Astrocyte (in vitro differentiated cells and primary cell): ENCODE measurements at regions not wholly inside any gene's neighbourhood (a gene's known extent, or its start where the extent isn't known, plus 50 kb on each side); places are given as distances from the start of the nearest gene placed in this dataset.
"Not testable (repeated sequence)": the region's sequence is repeated elsewhere in the genome, so short reads cannot be mapped to it uniquely, and the experiment has no call there.

Experiments used
- DNase-seq: peaks from one replicate; pipeline ENCODE4 v3.0.0-alpha.2; 2010; ENCODE audit warnings: low read depth
- FAIRE-seq: peaks from 2 replicates; lab custom pipeline; 2011; peaks lifted over from hg19 to GRCh38; lab: Jason Lieb, UNC
- H2AFZ ChIP-seq: 2 replicates; pipeline ENCODE4 v1.6.0; 2012; ENCODE audit warnings: low read depth, low read length, inconsistent platforms
- H3K27ac ChIP-seq: 2 replicates; pipeline ENCODE4 v1.5.1; 2011; ENCODE audit warnings: low read depth, low read length, inconsistent platforms
- H3K27me3 ChIP-seq: 2 replicates; pipeline ENCODE4 v1.6.0; 2011; ENCODE audit warnings: low read length, inconsistent platforms; ENCODE audit not compliant: insufficient read depth
- H3K36me3 ChIP-seq: 2 replicates; pipeline ENCODE4 v1.5.1; 2011; ENCODE audit warnings: low read length, inconsistent platforms; ENCODE audit not compliant: insufficient read depth
- H3K4me1 ChIP-seq: 2 replicates; pipeline ENCODE4 v1.5.1; 2011; ENCODE audit warnings: low read length, inconsistent platforms; ENCODE audit not compliant: insufficient read depth
- H3K4me2 ChIP-seq: 2 replicates; pipeline ENCODE4 v1.6.0; 2012; ENCODE audit warnings: low read length, inconsistent platforms
- H3K4me3 ChIP-seq: 2 replicates; pipeline ENCODE4 v1.5.1; 2011; ENCODE audit warnings: low read depth, mild to moderate bottlenecking, low read length, inconsistent platforms; ENCODE audit not compliant: insufficient read depth
- H3K79me2 ChIP-seq: 2 replicates; pipeline ENCODE4 v1.6.0; 2012; ENCODE audit warnings: mild to moderate bottlenecking, low read length, inconsistent platforms; ENCODE audit not compliant: insufficient read depth
- H3K9ac ChIP-seq: 2 replicates; pipeline ENCODE4 v1.6.0; 2012; ENCODE audit warnings: mild to moderate bottlenecking, low read length, inconsistent platforms
- H3K9me3 ChIP-seq: 2 replicates; pipeline ENCODE4 v1.5.1; 2012; ENCODE audit warnings: low read depth, mild to moderate bottlenecking, low read length, inconsistent platforms; ENCODE audit not compliant: insufficient read depth
- H4K20me1 ChIP-seq: 2 replicates; pipeline ENCODE4 v1.6.0; 2012; ENCODE audit warnings: low read length, inconsistent platforms; ENCODE audit not compliant: insufficient read depth
- H3K27ac Mint-ChIP-seq: one replicate; pipeline ENCODE4 v1.8.0; 2021; ENCODE audit warnings: mild to moderate bottlenecking, mixed read lengths; ENCODE audit not compliant: unreplicated experiment
- H3K27me3 Mint-ChIP-seq: one replicate; pipeline ENCODE4 v1.8.0; 2021; ENCODE audit warnings: low read depth, mixed read lengths; ENCODE audit not compliant: unreplicated experiment
- H3K36me3 Mint-ChIP-seq: one replicate; pipeline ENCODE4 v1.8.0; 2021; ENCODE audit warnings: low read depth, mixed read lengths; ENCODE audit not compliant: unreplicated experiment
- H3K4me1 Mint-ChIP-seq: one replicate; pipeline ENCODE4 v1.8.0; 2021; ENCODE audit warnings: low read depth, mixed read lengths; ENCODE audit not compliant: unreplicated experiment
- H3K4me3 Mint-ChIP-seq: one replicate; pipeline ENCODE4 v1.8.0; 2021; ENCODE audit warnings: mild to moderate bottlenecking, moderate library complexity, mixed read lengths; ENCODE audit not compliant: unreplicated experiment
- H3K9me3 Mint-ChIP-seq: one replicate; pipeline ENCODE4 v1.8.0; 2021; ENCODE audit warnings: mild to moderate bottlenecking, mixed read lengths; ENCODE audit not compliant: unreplicated experiment

- not testable (repeated sequence) for H3K27me3 Mint-ChIP-seq, H4K20me1 ChIP-seq, H3K27ac Mint-ChIP-seq, H3K4me3 Mint-ChIP-seq, H3K4me3 ChIP-seq, H3K4me2 ChIP-seq, H2AFZ ChIP-seq, H3K27me3 ChIP-seq, FAIRE-seq, H3K27ac ChIP-seq, DNase-seq, H3K9me3 ChIP-seq, H3K36me3 ChIP-seq, H3K79me2 ChIP-seq, H3K4me1 Mint-ChIP-seq, H3K4me1 ChIP-seq, H3K9ac ChIP-seq, H3K9me3 Mint-ChIP-seq, H3K36me3 Mint-ChIP-seq
Observed at GRCh38 chr13:18870557-18870956, 311.1 kb downstream of the TUBA3C start.

DNA sequence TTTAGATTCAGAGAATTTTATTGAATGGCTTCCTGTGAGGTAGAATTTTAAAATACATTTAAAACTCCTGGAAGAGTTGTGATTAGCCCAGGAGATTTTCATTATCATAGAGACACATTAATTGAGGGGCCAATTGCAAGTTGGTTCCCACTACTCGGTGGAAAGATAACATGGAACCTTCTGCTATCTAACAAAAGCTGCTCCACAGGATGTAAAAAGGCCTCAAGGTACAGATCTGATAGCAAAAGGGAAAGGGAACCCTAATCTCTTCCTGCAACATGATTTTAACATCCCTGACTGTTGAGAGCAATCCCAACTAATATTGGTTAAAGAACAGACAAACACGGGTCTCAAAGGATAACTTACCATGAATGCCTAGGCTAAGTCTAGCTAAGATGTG lies 312.3 kb downstream of the TUBA3C start:
- not testable (repeated sequence) for H3K27ac ChIP-seq, H3K9ac ChIP-seq, DNase-seq, H3K4me1 Mint-ChIP-seq, H3K4me3 ChIP-seq, FAIRE-seq, H3K9me3 ChIP-seq, H3K36me3 ChIP-seq, H3K36me3 Mint-ChIP-seq, H3K4me2 ChIP-seq, H3K27me3 ChIP-seq, H3K79me2 ChIP-seq, H4K20me1 ChIP-seq, H3K27ac Mint-ChIP-seq, H3K27me3 Mint-ChIP-seq, H3K4me1 ChIP-seq, H2AFZ ChIP-seq, H3K4me3 Mint-ChIP-seq, H3K9me3 Mint-ChIP-seq

DNA sequence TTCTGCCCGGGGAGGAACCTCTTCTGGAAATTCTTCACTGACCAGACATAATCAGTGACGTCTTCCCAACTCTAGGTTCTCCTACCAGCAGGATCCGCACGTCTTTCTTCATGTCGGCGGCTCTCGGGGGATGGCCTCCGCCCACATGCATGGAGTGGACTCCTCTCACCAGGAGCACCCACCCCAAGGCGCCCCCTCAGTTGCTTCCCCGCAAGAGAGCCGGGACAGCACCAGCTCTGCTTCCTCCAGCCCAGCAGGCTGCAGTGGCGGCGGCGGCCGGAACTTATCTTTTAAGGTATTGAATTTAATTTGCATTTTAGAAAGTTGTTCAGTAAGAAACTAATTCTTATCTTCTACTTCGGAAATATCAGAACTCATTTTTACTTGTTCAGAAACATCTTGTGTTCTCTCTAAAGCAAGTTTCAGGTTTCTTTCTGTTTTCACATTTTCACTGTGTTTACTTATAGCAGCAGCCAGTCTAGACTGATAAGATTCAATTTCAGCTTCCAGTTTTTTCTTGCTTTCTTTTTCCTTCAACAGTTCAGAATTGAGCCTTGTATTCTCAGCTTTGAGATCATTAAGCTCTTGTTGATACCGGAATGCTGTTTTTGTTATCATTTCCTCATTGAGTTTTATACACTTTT lies 343.5 kb downstream of the TUBA3C start:
- H3K79me2 ChIP-seq, DNase-seq, H3K9me3 Mint-ChIP-seq, H3K36me3 ChIP-seq, FAIRE-seq, H2AFZ ChIP-seq, H3K4me3 ChIP-seq, H3K4me2 ChIP-seq, H3K27me3 Mint-ChIP-seq, H3K27me3 ChIP-seq, H3K4me1 ChIP-seq, H3K27ac Mint-ChIP-seq, H3K27ac ChIP-seq, H3K9me3 ChIP-seq, H4K20me1 ChIP-seq, H3K36me3 Mint-ChIP-seq, H3K9ac ChIP-seq, H3K4me3 Mint-ChIP-seq, H3K4me1 Mint-ChIP-seq: not testable (repeated sequence)

GRCh38 chr13:18837179-18837745 lies 344.4 kb downstream of the TUBA3C start:
- DNase-seq, H4K20me1 ChIP-seq, H3K4me3 ChIP-seq, H3K4me1 ChIP-seq, H3K9me3 Mint-ChIP-seq, FAIRE-seq, H3K9ac ChIP-seq, H3K27me3 Mint-ChIP-seq, H3K27ac Mint-ChIP-seq, H3K79me2 ChIP-seq, H3K4me1 Mint-ChIP-seq, H3K9me3 ChIP-seq, H3K4me3 Mint-ChIP-seq, H2AFZ ChIP-seq, H3K36me3 ChIP-seq, H3K27me3 ChIP-seq, H3K36me3 Mint-ChIP-seq, H3K4me2 ChIP-seq, H3K27ac ChIP-seq: not testable (repeated sequence)

DNA sequence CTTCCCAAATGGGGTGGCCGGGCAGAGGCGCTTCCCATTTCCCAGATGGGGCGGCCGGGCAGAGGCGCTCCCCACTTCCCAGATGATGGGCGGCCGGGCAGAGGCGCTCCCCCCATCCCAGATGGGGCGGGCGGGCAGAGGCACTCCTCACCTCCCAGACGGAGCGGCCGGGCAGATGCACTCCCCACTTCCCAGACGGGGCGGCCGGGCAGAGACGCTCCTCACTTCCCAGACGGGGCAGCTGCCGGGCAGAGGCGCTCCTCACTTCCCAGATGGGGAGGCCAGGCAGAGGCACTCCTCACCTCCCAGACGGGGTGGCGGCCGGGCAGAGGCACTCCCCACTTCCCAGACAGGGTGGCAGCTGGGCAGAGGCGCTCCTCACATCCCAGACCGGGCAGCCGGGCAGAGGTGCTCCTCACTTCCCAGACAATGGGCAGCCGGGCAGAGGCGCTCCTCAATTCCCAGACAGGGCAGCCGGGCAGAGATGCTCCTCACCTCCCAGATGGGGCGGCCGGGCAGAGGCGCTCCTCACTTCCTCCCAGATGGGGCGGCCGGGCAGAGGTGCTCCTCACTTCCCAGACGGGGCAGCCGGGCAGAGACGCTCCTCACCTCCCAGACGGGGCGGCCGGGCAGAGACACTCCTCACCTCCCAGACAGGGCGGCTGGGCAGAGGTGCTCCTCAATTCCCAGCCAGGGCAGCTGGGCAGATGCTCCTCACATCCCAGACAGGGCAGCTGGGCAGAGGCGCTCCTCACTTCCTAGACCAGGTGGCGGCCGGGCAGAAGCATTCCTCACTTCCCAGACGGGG lies 345.0 kb downstream of the TUBA3C start:
- not testable (repeated sequence) for H3K27me3 Mint-ChIP-seq, H3K4me1 Mint-ChIP-seq, H2AFZ ChIP-seq, DNase-seq, FAIRE-seq, H3K27ac Mint-ChIP-seq, H3K79me2 ChIP-seq, H3K9me3 ChIP-seq, H3K4me1 ChIP-seq, H3K9me3 Mint-ChIP-seq, H3K27ac ChIP-seq, H3K9ac ChIP-seq, H3K36me3 ChIP-seq, H3K4me2 ChIP-seq, H3K36me3 Mint-ChIP-seq, H4K20me1 ChIP-seq, H3K4me3 ChIP-seq, H3K4me3 Mint-ChIP-seq, H3K27me3 ChIP-seq

GRCh38 chr13:18835754-18836153 lies 345.9 kb downstream of the TUBA3C start:
- not testable (repeated sequence) for H3K36me3 Mint-ChIP-seq, H3K4me3 Mint-ChIP-seq, FAIRE-seq

More at GRCh38 chr13:18835754-18836153, 345.9 kb downstream of the TUBA3C start:
- H3K27me3 ChIP-seq, H3K79me2 ChIP-seq, H3K4me3 ChIP-seq, H4K20me1 ChIP-seq, H3K9me3 Mint-ChIP-seq, H2AFZ ChIP-seq, H3K4me2 ChIP-seq, H3K27me3 Mint-ChIP-seq, DNase-seq, H3K9me3 ChIP-seq, H3K27ac Mint-ChIP-seq, H3K4me1 Mint-ChIP-seq, H3K36me3 ChIP-seq, H3K4me1 ChIP-seq, H3K27ac ChIP-seq, H3K9ac ChIP-seq: not testable (repeated sequence)
